H1 (cell line): ENCODE measurements at regions not wholly inside any gene's neighbourhood (a gene's known extent, or its start where the extent isn't known, plus 50 kb on each side); places are given as distances from the start of the nearest gene placed in this dataset.

ENCODE experiments used
- MAFK ChIP-seq: IDR thresholded peaks from 2 replicates; pipeline ENCODE4 v1.6.1; 2012; ENCODE audit warnings: low read depth, mild to moderate bottlenecking, improper control_type of control experiment, low read length

DNA sequence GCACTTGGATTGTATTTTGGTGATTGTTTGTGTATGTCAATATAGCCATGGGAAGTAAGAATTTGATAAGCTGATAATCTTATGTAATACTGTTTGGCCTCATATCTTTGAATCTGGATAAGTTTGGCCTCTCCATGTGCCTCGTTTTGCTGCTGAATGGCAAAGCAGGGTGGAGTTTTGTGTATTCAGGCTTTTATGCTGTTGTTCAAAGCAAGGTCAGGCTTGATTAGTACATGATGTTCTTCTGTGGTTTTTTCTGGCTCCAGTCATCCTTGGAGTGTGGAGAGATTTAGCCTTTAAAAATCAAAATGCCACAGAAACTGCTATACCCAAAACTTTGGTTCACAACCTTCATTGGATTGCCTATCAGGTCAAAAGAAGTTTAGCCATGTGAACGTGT lies 728.9 kb upstream of the GJE1 start (continued):
- TF ChIP-seq MAFK: no peak
